GM12878 (cell line): ENCODE measurements at regions not wholly inside any gene's neighbourhood (a gene's known extent, or its start where the extent isn't known, plus 50 kb on each side); places are given as distances from the start of the nearest gene placed in this dataset.

Experiments
- ATF7 ChIP-seq: fragments of 450-650 bp; IDR thresholded peaks from 2 replicates; pipeline ENCODE4 v1.6.1; 2016; ENCODE audit warnings: low read depth, mild to moderate bottlenecking
- GABPA ChIP-seq: IDR thresholded peaks from 2 replicates; pipeline ENCODE4 v1.6.1; 2014; ENCODE audit warnings: antibody characterized with exemption, low read depth, mild to moderate bottlenecking, inconsistent platforms
- MTA2 ChIP-seq: fragments of 450-650 bp; IDR thresholded peaks from 2 replicates; pipeline ENCODE4 v1.6.1; 2016; ENCODE audit warnings: low read depth, mild to moderate bottlenecking, moderate library complexity
- RAD21 ChIP-seq: IDR thresholded peaks from 2 replicates; pipeline ENCODE4 v1.6.1; 2011; ENCODE audit warnings: mild to moderate bottlenecking, low read depth, low read length, moderate library complexity; ENCODE audit not compliant: insufficient read depth
- SMC3 ChIP-seq: IDR thresholded peaks from 2 replicates; pipeline ENCODE4 v1.6.1; 2011; ENCODE audit warnings: low read length, improper control_type of control experiment, borderline replicate concordance
- SPI1 ChIP-seq: IDR thresholded peaks from 2 replicates; pipeline ENCODE4 v1.6.1; 2011; ENCODE audit warnings: low read depth, mild to moderate bottlenecking, low read length, moderate library complexity, borderline replicate concordance; ENCODE audit not compliant: insufficient read depth
- SUPT20H ChIP-seq: IDR thresholded peaks from 2 replicates; pipeline ENCODE4 v1.6.1; 2011; ENCODE audit warnings: low read depth, mild to moderate bottlenecking, low read length, moderate library complexity, borderline replicate concordance; ENCODE audit not compliant: control insufficient read depth
- TF ChIP-seq, protein P1 (sequence below): fragments of 450-650 bp; formaldehyde crosslinking; IDR thresholded peaks from 2 replicates; pipeline ENCODE4 v1.4.0; 2020; ENCODE audit warnings: mild to moderate bottlenecking, moderate library complexity
- TF ChIP-seq, protein P2 (sequence below): fragments of 450-650 bp; IDR thresholded peaks from 2 replicates; pipeline ENCODE4 v1.6.1; 2017; ENCODE audit warnings: mild to moderate bottlenecking, moderate library complexity
- TF ChIP-seq, protein P3 (sequence below): fragments of 450-650 bp; IDR thresholded peaks from 2 replicates; pipeline ENCODE4 v1.6.1; 2017; ENCODE audit warnings: mild to moderate bottlenecking, moderate library complexity
- TF ChIP-seq, protein P4 (sequence below): fragments of 150-350 bp; IDR thresholded peaks from 2 replicates; pipeline ENCODE4 v1.6.1; 2016; ENCODE audit warnings: low read depth, low read length

DNA sequence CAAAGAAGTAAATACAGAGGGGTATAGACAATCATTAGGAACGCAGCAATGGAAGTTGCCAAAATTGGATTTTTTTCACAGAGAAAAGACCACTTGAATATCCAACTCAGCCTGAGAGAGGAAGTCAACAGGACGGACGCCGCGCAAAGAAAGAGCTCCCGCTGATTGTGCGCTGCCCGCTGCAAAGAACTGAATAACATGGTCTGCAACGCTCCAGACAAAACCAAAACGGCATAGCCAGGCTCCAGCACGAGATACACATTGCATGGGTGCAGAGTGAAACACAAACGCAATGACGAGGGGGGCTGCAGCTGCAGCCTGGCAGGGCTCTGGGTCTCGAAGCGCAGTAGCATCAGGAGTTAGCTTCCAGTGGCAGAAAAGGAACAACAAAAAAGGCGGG lies 113.9 kb upstream of the MGMT start (continued):
- TF ChIP-seq, protein P1, sequence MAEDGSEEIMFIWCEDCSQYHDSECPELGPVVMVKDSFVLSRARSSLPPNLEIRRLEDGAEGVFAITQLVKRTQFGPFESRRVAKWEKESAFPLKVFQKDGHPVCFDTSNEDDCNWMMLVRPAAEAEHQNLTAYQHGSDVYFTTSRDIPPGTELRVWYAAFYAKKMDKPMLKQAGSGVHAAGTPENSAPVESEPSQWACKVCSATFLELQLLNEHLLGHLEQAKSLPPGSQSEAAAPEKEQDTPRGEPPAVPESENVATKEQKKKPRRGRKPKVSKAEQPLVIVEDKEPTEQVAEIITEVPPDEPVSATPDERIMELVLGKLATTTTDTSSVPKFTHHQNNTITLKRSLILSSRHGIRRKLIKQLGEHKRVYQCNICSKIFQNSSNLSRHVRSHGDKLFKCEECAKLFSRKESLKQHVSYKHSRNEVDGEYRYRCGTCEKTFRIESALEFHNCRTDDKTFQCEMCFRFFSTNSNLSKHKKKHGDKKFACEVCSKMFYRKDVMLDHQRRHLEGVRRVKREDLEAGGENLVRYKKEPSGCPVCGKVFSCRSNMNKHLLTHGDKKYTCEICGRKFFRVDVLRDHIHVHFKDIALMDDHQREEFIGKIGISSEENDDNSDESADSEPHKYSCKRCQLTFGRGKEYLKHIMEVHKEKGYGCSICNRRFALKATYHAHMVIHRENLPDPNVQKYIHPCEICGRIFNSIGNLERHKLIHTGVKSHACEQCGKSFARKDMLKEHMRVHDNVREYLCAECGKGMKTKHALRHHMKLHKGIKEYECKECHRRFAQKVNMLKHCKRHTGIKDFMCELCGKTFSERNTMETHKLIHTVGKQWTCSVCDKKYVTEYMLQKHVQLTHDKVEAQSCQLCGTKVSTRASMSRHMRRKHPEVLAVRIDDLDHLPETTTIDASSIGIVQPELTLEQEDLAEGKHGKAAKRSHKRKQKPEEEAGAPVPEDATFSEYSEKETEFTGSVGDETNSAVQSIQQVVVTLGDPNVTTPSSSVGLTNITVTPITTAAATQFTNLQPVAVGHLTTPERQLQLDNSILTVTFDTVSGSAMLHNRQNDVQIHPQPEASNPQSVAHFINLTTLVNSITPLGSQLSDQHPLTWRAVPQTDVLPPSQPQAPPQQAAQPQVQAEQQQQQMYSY (CRISPR knock-in tag) = no peak
- TF ChIP-seq SPI1 (no peak), RAD21 (no peak), ATF7 (no peak), SMC3 (no peak), GABPA (no peak), MTA2 (no peak), SUPT20H (no peak)
- TF ChIP-seq, protein P2, sequence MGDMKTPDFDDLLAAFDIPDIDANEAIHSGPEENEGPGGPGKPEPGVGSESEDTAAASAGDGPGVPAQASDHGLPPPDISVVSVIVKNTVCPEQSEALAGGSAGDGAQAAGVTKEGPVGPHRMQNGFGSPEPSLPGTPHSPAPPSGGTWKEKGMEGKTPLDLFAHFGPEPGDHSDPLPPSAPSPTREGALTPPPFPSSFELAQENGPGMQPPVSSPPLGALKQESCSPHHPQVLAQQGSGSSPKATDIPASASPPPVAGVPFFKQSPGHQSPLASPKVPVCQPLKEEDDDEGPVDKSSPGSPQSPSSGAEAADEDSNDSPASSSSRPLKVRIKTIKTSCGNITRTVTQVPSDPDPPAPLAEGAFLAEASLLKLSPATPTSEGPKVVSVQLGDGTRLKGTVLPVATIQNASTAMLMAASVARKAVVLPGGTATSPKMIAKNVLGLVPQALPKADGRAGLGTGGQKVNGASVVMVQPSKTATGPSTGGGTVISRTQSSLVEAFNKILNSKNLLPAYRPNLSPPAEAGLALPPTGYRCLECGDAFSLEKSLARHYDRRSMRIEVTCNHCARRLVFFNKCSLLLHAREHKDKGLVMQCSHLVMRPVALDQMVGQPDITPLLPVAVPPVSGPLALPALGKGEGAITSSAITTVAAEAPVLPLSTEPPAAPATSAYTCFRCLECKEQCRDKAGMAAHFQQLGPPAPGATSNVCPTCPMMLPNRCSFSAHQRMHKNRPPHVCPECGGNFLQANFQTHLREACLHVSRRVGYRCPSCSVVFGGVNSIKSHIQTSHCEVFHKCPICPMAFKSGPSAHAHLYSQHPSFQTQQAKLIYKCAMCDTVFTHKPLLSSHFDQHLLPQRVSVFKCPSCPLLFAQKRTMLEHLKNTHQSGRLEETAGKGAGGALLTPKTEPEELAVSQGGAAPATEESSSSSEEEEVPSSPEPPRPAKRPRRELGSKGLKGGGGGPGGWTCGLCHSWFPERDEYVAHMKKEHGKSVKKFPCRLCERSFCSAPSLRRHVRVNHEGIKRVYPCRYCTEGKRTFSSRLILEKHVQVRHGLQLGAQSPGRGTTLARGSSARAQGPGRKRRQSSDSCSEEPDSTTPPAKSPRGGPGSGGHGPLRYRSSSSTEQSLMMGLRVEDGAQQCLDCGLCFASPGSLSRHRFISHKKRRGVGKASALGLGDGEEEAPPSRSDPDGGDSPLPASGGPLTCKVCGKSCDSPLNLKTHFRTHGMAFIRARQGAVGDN = no peak
- TF ChIP-seq, protein P3, sequence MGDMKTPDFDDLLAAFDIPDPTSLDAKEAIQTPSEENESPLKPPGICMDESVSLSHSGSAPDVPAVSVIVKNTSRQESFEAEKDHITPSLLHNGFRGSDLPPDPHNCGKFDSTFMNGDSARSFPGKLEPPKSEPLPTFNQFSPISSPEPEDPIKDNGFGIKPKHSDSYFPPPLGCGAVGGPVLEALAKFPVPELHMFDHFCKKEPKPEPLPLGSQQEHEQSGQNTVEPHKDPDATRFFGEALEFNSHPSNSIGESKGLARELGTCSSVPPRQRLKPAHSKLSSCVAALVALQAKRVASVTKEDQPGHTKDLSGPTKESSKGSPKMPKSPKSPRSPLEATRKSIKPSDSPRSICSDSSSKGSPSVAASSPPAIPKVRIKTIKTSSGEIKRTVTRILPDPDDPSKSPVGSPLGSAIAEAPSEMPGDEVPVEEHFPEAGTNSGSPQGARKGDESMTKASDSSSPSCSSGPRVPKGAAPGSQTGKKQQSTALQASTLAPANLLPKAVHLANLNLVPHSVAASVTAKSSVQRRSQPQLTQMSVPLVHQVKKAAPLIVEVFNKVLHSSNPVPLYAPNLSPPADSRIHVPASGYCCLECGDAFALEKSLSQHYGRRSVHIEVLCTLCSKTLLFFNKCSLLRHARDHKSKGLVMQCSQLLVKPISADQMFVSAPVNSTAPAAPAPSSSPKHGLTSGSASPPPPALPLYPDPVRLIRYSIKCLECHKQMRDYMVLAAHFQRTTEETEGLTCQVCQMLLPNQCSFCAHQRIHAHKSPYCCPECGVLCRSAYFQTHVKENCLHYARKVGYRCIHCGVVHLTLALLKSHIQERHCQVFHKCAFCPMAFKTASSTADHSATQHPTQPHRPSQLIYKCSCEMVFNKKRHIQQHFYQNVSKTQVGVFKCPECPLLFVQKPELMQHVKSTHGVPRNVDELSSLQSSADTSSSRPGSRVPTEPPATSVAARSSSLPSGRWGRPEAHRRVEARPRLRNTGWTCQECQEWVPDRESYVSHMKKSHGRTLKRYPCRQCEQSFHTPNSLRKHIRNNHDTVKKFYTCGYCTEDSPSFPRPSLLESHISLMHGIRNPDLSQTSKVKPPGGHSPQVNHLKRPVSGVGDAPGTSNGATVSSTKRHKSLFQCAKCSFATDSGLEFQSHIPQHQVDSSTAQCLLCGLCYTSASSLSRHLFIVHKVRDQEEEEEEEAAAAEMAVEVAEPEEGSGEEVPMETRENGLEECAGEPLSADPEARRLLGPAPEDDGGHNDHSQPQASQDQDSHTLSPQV = no peak
- TF ChIP-seq, protein P4, sequence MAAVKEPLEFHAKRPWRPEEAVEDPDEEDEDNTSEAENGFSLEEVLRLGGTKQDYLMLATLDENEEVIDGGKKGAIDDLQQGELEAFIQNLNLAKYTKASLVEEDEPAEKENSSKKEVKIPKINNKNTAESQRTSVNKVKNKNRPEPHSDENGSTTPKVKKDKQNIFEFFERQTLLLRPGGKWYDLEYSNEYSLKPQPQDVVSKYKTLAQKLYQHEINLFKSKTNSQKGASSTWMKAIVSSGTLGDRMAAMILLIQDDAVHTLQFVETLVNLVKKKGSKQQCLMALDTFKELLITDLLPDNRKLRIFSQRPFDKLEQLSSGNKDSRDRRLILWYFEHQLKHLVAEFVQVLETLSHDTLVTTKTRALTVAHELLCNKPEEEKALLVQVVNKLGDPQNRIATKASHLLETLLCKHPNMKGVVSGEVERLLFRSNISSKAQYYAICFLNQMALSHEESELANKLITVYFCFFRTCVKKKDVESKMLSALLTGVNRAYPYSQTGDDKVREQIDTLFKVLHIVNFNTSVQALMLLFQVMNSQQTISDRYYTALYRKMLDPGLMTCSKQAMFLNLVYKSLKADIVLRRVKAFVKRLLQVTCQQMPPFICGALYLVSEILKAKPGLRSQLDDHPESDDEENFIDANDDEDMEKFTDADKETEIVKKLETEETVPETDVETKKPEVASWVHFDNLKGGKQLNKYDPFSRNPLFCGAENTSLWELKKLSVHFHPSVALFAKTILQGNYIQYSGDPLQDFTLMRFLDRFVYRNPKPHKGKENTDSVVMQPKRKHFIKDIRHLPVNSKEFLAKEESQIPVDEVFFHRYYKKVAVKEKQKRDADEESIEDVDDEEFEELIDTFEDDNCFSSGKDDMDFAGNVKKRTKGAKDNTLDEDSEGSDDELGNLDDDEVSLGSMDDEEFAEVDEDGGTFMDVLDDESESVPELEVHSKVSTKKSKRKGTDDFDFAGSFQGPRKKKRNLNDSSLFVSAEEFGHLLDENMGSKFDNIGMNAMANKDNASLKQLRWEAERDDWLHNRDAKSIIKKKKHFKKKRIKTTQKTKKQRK = no peak
